Choroid plexus epithelial cell (primary cell): ENCODE measurements at regions not wholly inside any gene's neighbourhood (a gene's known extent, or its start where the extent isn't known, plus 50 kb on each side); places are given as distances from the start of the nearest gene placed in this dataset.

ENCODE experiments used
- DNase-seq: peaks from one replicate; pipeline ENCODE4 v3.0.0-alpha.2; 2010; ENCODE audit warnings: low read depth
- H3K4me3 ChIP-seq: 2 replicates; pipeline ENCODE4 v1.5.1; 2011; ENCODE audit warnings: low read depth, mild to moderate bottlenecking, control low read depth, low read length, moderate library complexity
- CTCF ChIP-seq: conservative IDR thresholded peaks from 2 replicates; pipeline ENCODE4 v1.5.1; 2011; ENCODE audit warnings: low read depth, mild to moderate bottlenecking, control low read depth, inconsistent platforms, low read length, moderate library complexity

GRCh38 chr4:100809506-100809905, 291.7 kb upstream of the EMCN start:
- no peak for TF ChIP-seq CTCF
- H3K4me3 ChIP-seq: no peak overlapping the region
- DNase-seq: no peak

GRCh38 chr4:100806988-100807387, 289.2 kb upstream of the EMCN start:
- H3K4me3 ChIP-seq: no peak overlapping the region
- DNase-seq: no peak
- no peak for TF ChIP-seq CTCF

- TF ChIP-seq CTCF: no peak
- H3K4me3 ChIP-seq: no peak overlapping the region
- DNase-seq: no peak
Measured at GRCh38 chr4:100805538-100805937, 287.7 kb upstream of the EMCN start.

GRCh38 chr4:100804576-100805360, 286.9 kb upstream of the EMCN start:
- TF ChIP-seq CTCF: no peak
- DNase-seq: no peak
- H3K4me3 ChIP-seq: no peak overlapping the region

- TF ChIP-seq CTCF: no peak
- no peak overlapping the region for H3K4me3 ChIP-seq
- no peak for DNase-seq
Measured at GRCh38 chr4:100803751-100804150, 285.9 kb upstream of the EMCN start.

- H3K4me3 ChIP-seq: no peak overlapping the region
- no peak for DNase-seq
- no peak for TF ChIP-seq CTCF
Measured at GRCh38 chr4:100799761-100800539, 282.1 kb upstream of the EMCN start.
